A549 (cell line): ENCODE measurements at regions not wholly inside any gene's neighbourhood (a gene's known extent, or its start where the extent isn't known, plus 50 kb on each side); places are given as distances from the start of the nearest gene placed in this dataset.

Experiments used
- ATAC-seq, 2 experiments: fragments of 200-7000 bp in 1 of 2; fragments of >200 bp in 1 of 2; cut with Nextera tagmentation in 1 of 2; cut with Tn5 transposase in 1 of 2; 3 replicates each; pipeline versions ENCODE4 v1.8.0 to v1.9.1; 2018 to 2020; ENCODE audit warnings: mild to moderate bottlenecking in 1 of 2, moderate library complexity in 1 of 2
- CTCF ChIA-PET: fragments of 300-600 bp; sonication (Branson Sonifier 250); formaldehyde crosslinking; extraction: SDS; loops from one replicate; lab custom pipeline; 2021; ENCODE audit warnings: antibody characterized with exemption, inconsistent platforms; lab: Yijun Ruan, JAX
- POLR2A ChIA-PET: fragments of 350-600 bp; formaldehyde crosslinking; extraction: SDS; loops from one replicate; lab custom pipeline; 2021; ENCODE audit warnings: antibody characterized with exemption, inconsistent platforms; lab: Yijun Ruan, JAX
- DNase-seq, 2 experiments: peaks; one replicate each; pipeline versions ENCODE4 v3.0.0 to v3.0.0-alpha.2; 2011 to 2016; ENCODE audit warnings: low read depth in 1 of 2, low spot score in 1 of 2
- FAIRE-seq: peaks from 2 replicates; lab custom pipeline; 2011; peaks lifted over from hg19 to GRCh38; lab: Jason Lieb, UNC
- H3K27ac ChIP-seq, 2 experiments: fragments of >200 bp; sonication (Bioruptor Twin); formaldehyde crosslinking; 3 replicates each; pipeline ENCODE4 v1.5.1; 2016 to 2017
- H3K4me1 ChIP-seq: fragments of >200 bp; sonication (Bioruptor Twin); formaldehyde crosslinking; 3 replicates; pipeline ENCODE4 v1.6.1; 2016
- H3K4me2 ChIP-seq: fragments of >200 bp; sonication (Bioruptor Twin); formaldehyde crosslinking; 3 replicates; pipeline ENCODE4 v1.6.1; 2016
- H3K4me3 ChIP-seq: fragments of >200 bp; sonication (Bioruptor Twin); formaldehyde crosslinking; 3 replicates; pipeline ENCODE4 v1.5.1; 2016
- H3K9me3 ChIP-seq: fragments of >200 bp; sonication (Bioruptor Twin); formaldehyde crosslinking; 3 replicates; pipeline ENCODE4 v1.6.1; 2016
- BHLHE40 ChIP-seq: IDR thresholded peaks from 2 replicates; pipeline ENCODE4 v1.6.1; 2012; ENCODE audit warnings: low read depth, low read length, inconsistent platforms
- CEBPB ChIP-seq, 2 experiments: fragments of >200 bp in 1 of 2; sonication (Bioruptor Twin) in 1 of 2; formaldehyde crosslinking in 1 of 2; IDR thresholded peaks; 2 replicates each; pipeline ENCODE4 v1.6.1; 2012 to 2016
- CHD2 ChIP-seq: fragments of 150-350 bp; IDR thresholded peaks from 2 replicates; pipeline ENCODE4 v1.6.1; 2014; ENCODE audit warnings: low read length; ENCODE audit not compliant: partially characterized antibody
- CHD4 ChIP-seq: fragments of 200-600 bp; sonication (generic); IDR thresholded peaks from 2 replicates; pipeline ENCODE4 v1.6.1; 2016; ENCODE audit warnings: antibody characterized with exemption, mild to moderate bottlenecking, borderline replicate concordance
- GATA3 ChIP-seq: IDR thresholded peaks from 2 replicates; pipeline ENCODE4 v1.6.1; 2012; ENCODE audit warnings: borderline replicate concordance
- HDAC2 ChIP-seq: fragments of 200-600 bp; sonication (generic); IDR thresholded peaks from 2 replicates; pipeline ENCODE4 v1.6.1; 2016
- HEYL ChIP-seq: fragments of 250-450 bp; sonication (Bioruptor Pico); IDR thresholded peaks from 2 replicates; pipeline ENCODE4 v1.8.0; 2021; ENCODE audit warnings: mild to moderate bottlenecking, moderate library complexity
- HOXB13 ChIP-seq: fragments of 250-450 bp; sonication (Bioruptor Pico); IDR thresholded peaks from 2 replicates; pipeline ENCODE4 v1.5.0; 2020; ENCODE audit warnings: low read depth, mild to moderate bottlenecking, moderate library complexity
- JUN ChIP-seq, 2 experiments: fragments of >200 bp; sonication (Bioruptor Twin); formaldehyde crosslinking; IDR thresholded peaks; 2 replicates in 1 of 2; 3 replicates in 1 of 2; pipeline ENCODE4 v1.6.1; 2016 to 2017
- JUNB ChIP-seq: fragments of >200 bp; sonication (Bioruptor Twin); formaldehyde crosslinking; IDR thresholded peaks from 2 replicates; pipeline ENCODE4 v1.6.1; 2016
- KDM1A ChIP-seq: fragments of 200-600 bp; sonication (generic); IDR thresholded peaks from 2 replicates; pipeline ENCODE4 v1.6.1; 2016; ENCODE audit warnings: low read depth, mild to moderate bottlenecking
- KDM5A ChIP-seq: fragments of 200-600 bp; sonication (generic); IDR thresholded peaks from 2 replicates; pipeline ENCODE4 v1.6.1; 2016; ENCODE audit warnings: antibody characterized with exemption, mild to moderate bottlenecking
- MAFK ChIP-seq: fragments of 450-650 bp; IDR thresholded peaks from 2 replicates; pipeline ENCODE4 v1.6.1; 2014; ENCODE audit not compliant: partially characterized antibody
- MAZ ChIP-seq: fragments of 150-350 bp; IDR thresholded peaks from 2 replicates; pipeline ENCODE4 v1.6.1; 2014; ENCODE audit warnings: antibody characterized with exemption, low read depth, low read length, borderline replicate concordance
- MYC ChIP-seq: IDR thresholded peaks from 2 replicates; pipeline ENCODE4 v1.6.1; 2012; ENCODE audit warnings: mild to moderate bottlenecking, inconsistent platforms, low read length, improper control_type of control experiment, borderline replicate concordance
- NFE2L2 ChIP-seq: fragments of 150-350 bp; conservative IDR thresholded peaks from 2 replicates; pipeline ENCODE4 v1.6.1; 2014; ENCODE audit warnings: low read length
- NPAS2 ChIP-seq: fragments of 250-450 bp; sonication (Bioruptor Pico); IDR thresholded peaks from 2 replicates; pipeline ENCODE4 v1.8.0; 2022; ENCODE audit warnings: mild to moderate bottlenecking, moderate library complexity, borderline replicate concordance
- PHF8 ChIP-seq: fragments of 200-600 bp; sonication (generic); IDR thresholded peaks from 2 replicates; pipeline ENCODE4 v1.6.1; 2016; ENCODE audit warnings: low read depth, mild to moderate bottlenecking, antibody characterized with exemption, moderate library complexity, borderline replicate concordance
- POLR2AphosphoS2 ChIP-seq: conservative IDR thresholded peaks from 2 replicates; pipeline ENCODE4 v1.6.1; 2012; ENCODE audit warnings: low read length, improper control_type of control experiment, inconsistent platforms
- RCOR1 ChIP-seq: fragments of 150-350 bp; IDR thresholded peaks from 2 replicates; pipeline ENCODE4 v1.6.1; 2014; ENCODE audit warnings: antibody characterized with exemption, low read length, low read depth
- RNF2 ChIP-seq: fragments of 200-600 bp; sonication (generic); IDR thresholded peaks from 2 replicates; pipeline ENCODE4 v1.6.1; 2016; ENCODE audit warnings: low read depth, mild to moderate bottlenecking, antibody characterized with exemption, moderate library complexity, borderline replicate concordance
- SMC3 ChIP-seq: fragments of >200 bp; sonication (Bioruptor Twin); formaldehyde crosslinking; IDR thresholded peaks from 3 replicates; pipeline ENCODE4 v1.6.1; 2018; ENCODE audit warnings: inconsistent platforms
- SREBF2 ChIP-seq: fragments of 450-650 bp; IDR thresholded peaks from 2 replicates; pipeline ENCODE4 v1.6.1; 2014; ENCODE audit warnings: mild to moderate bottlenecking, moderate library complexity
- ZC3H11A ChIP-seq: fragments of 450-650 bp; IDR thresholded peaks from 2 replicates; pipeline ENCODE4 v1.6.1; 2014; ENCODE audit warnings: antibody characterized with exemption, mild to moderate bottlenecking
- ZFP36 ChIP-seq: fragments of 450-650 bp; IDR thresholded peaks from 2 replicates; pipeline ENCODE4 v1.6.1; 2014; ENCODE audit warnings: borderline replicate concordance; ENCODE audit not compliant: partially characterized antibody
- ZNF302 ChIP-seq: fragments of 250-450 bp; sonication (Bioruptor Pico); IDR thresholded peaks from 2 replicates; pipeline ENCODE4 v1.9.0; 2021; ENCODE audit warnings: inconsistent platforms, mild to moderate bottlenecking, moderate library complexity
- ZSCAN20 ChIP-seq: fragments of 250-450 bp; sonication (Bioruptor Pico); IDR thresholded peaks from 2 replicates; pipeline ENCODE4 v1.8.0; 2022; ENCODE audit warnings: mild to moderate bottlenecking, moderate library complexity
- WGBS: methylation state at CpG from one replicate; pipeline ENCODE4 v1.1.6; 2017; ENCODE audit errors: missing lambda C conversion rate; 5-methylcytosine and 5-hydroxymethylcytosine counted together
- TF ChIP-seq, protein P1 (sequence below): IDR thresholded peaks from 2 replicates; pipeline ENCODE4 v1.6.1; 2012
- TF ChIP-seq, protein P2 (sequence below): fragments of 150-350 bp; IDR thresholded peaks from 2 replicates; pipeline ENCODE4 v1.6.1; 2014; ENCODE audit warnings: low read depth, mild to moderate bottlenecking, low read length
- TF ChIP-seq, protein P3 (sequence below): IDR thresholded peaks from 2 replicates; pipeline ENCODE4 v1.6.1; 2012
- TF ChIP-seq, protein P4 (sequence below): fragments of >200 bp; sonication (Bioruptor Twin); formaldehyde crosslinking; IDR thresholded peaks from 3 replicates; pipeline ENCODE4 v1.6.1; 2016

DNA sequence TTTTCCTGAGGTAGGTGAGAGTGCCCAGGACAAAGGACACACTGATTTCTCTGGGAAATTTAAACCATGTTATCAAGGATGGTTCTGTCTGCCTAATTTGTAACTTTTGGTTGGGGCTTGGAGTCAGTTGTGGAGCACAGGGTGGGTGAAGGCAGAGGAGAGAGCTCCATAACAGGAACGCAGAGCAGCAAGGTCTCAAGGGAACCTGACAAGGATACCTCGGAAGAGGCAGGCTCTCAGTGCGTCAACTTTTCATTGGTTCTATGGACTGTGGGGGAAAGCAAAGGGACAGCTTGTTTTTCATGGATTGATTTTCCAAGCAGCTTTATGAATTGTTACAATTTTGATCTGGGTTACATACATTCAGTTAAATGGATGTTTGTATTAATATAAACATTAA is 110.4 kb downstream of the SLIT2 start:
- Histone ChIP-seq H3K4me3 (no peak overlapping the region), H3K4me2 (no peak overlapping the region), H3K9me3 (no peaks in the 10 kb centered on the region), H3K4me1 (no peaks in the 10 kb centered on the region), H3K27ac (no peak overlapping the region)
- no peak for ATAC-seq
- 37% methylated on average over 3 of the region's 3 CpGs for WGBS
- TF ChIP-seq HOXB13 (CRISPR knock-in tag) (no peak), MAFK (no peak), SMC3 (no peak), RNF2 (no peak), BHLHE40 (no peak), NFE2L2 (no peak), PHF8 (no peak), MYC (no peak), KDM5A (no peak), POLR2AphosphoS2 (no peak), KDM1A (no peak), JUN (IDR thresholded peaks at IDR 0.05) (no peak), CHD4 (no peak), HDAC2 (no peak), GATA3 (no peak), ZC3H11A (no peak), RCOR1 (no peak)
- TF ChIP-seq, protein P1, sequence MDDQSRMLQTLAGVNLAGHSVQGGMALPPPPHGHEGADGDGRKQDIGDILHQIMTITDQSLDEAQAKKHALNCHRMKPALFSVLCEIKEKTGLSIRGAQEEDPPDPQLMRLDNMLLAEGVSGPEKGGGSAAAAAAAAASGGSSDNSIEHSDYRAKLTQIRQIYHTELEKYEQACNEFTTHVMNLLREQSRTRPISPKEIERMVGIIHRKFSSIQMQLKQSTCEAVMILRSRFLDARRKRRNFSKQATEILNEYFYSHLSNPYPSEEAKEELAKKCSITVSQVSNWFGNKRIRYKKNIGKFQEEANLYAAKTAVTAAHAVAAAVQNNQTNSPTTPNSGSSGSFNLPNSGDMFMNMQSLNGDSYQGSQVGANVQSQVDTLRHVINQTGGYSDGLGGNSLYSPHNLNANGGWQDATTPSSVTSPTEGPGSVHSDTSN = no peak
- TF ChIP-seq, protein P2, sequence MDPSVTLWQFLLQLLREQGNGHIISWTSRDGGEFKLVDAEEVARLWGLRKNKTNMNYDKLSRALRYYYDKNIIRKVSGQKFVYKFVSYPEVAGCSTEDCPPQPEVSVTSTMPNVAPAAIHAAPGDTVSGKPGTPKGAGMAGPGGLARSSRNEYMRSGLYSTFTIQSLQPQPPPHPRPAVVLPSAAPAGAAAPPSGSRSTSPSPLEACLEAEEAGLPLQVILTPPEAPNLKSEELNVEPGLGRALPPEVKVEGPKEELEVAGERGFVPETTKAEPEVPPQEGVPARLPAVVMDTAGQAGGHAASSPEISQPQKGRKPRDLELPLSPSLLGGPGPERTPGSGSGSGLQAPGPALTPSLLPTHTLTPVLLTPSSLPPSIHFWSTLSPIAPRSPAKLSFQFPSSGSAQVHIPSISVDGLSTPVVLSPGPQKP = no peak
- TF ChIP-seq, protein P3, sequence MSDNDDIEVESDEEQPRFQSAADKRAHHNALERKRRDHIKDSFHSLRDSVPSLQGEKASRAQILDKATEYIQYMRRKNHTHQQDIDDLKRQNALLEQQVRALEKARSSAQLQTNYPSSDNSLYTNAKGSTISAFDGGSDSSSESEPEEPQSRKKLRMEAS = no peak
- DNase-seq = no peak
- CTCF ChIA-PET = no interaction called here
- no peak for FAIRE-seq
- POLR2A ChIA-PET = no interaction called here

DNA sequence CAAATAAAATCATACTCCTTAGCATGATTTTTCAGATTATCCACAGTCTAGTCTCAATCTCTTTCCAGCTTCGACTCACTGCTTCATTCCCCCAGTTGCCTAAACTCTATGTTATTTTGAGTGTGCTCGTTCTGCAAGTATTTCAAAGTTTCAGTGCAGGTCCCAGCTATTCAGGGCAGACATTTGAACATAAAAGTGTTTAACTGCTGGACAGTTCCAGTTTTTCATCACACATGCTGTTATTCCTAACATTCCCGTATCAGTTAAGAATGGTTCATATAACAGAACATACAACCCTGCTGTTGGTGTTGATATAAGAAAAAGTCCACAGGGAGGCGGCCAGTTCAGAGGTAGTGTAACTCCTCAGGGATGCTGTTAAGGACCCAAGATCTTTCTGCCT is 113.3 kb downstream of the SLIT2 start:
- no peak for DNase-seq
- no peak for TF ChIP-seq SREBF2
- TF ChIP-seq HOXB13 (CRISPR knock-in tag) = no peak
- no peak for TF ChIP-seq NPAS2 (CRISPR knock-in tag)
- no peak for TF ChIP-seq CHD4
- no peak for TF ChIP-seq ZFP36
- TF ChIP-seq RNF2 = no peak
- no peak for TF ChIP-seq ZSCAN20 (CRISPR knock-in tag)
- TF ChIP-seq MAZ = no peak
- TF ChIP-seq CEBPB (IDR thresholded peaks at IDR 0.05) = no peak
- TF ChIP-seq ZNF302 (CRISPR knock-in tag) = no peak

DNA sequence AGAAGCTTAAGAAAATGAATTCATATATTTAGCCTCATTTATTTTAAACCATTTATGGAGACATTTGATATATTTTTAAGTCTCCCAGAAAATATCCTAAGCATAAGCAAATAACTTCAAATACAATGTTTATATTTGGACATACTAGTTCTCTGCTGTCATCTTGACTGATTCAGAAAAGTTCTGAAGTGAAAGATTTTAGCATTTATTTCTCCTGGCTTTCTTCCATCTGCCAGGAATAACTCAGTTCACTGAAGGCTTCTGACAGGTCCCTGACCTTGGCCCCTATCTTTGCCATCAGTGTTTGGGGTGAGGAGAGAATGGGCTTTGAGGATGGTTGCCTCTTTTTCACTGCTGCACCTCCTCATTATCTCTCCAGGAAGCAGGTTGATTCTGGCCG is 115.7 kb downstream of the SLIT2 start:
- H3K9me3 ChIP-seq = no peaks in the 10 kb centered on the region
- no peak overlapping the region for H3K4me3 ChIP-seq
- ChIA-PET CTCF (no interaction called here), POLR2A (no interaction called here)
- 0% methylated on average over 1 of the region's 1 CpG for WGBS
- no peak for DNase-seq
- no peak overlapping the region for H3K27ac ChIP-seq
- ATAC-seq = no peak
- FAIRE-seq = no peak
- H3K4me2 ChIP-seq = no peak overlapping the region
- no peaks in the 10 kb centered on the region for H3K4me1 ChIP-seq
- TF ChIP-seq ZSCAN20 (CRISPR knock-in tag) (no peak), KDM1A (no peak), JUN (IDR thresholded peaks at IDR 0.05) (no peak), JUNB (no peak), KDM5A (no peak), CHD2 (no peak), PHF8 (no peak), HEYL (CRISPR knock-in tag) (no peak)
- TF ChIP-seq, protein P4, sequence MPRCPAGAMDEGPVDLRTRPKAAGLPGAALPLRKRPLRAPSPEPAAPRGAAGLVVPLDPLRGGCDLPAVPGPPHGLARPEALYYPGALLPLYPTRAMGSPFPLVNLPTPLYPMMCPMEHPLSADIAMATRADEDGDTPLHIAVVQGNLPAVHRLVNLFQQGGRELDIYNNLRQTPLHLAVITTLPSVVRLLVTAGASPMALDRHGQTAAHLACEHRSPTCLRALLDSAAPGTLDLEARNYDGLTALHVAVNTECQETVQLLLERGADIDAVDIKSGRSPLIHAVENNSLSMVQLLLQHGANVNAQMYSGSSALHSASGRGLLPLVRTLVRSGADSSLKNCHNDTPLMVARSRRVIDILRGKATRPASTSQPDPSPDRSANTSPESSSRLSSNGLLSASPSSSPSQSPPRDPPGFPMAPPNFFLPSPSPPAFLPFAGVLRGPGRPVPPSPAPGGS = no peak

More for the DNA sequence above, 113.3 kb downstream of the SLIT2 start:
- ChIA-PET CTCF (no interaction called here), POLR2A (no interaction called here)
- Histone ChIP-seq H3K4me1 (no peaks in the 10 kb centered on the region), H3K9me3 (no peaks in the 10 kb centered on the region), H3K4me2 (no peak overlapping the region), H3K27ac (no peak overlapping the region), H3K4me3 (no peak overlapping the region)
- FAIRE-seq (no peak), ATAC-seq (no peak)
- 2% methylated on average over 4 of the region's 4 CpGs for WGBS
